HG03060 (cell line): ENCODE measurements at regions not wholly inside any gene's neighbourhood (a gene's known extent, or its start where the extent isn't known, plus 50 kb on each side); places are given as distances from the start of the nearest gene placed in this dataset.
"Not testable (repeated sequence)": the region's sequence is repeated elsewhere in the genome, so short reads cannot be mapped to it uniquely, and the experiment has no call there.

Experiments used
- ATAC-seq: cut with Tn5 transposase; IDR thresholded peaks from one replicate; pipeline ENCODE4 v1.9.1; 2021; ENCODE audit warnings: low read depth, moderate number of reproducible peaks; ENCODE audit not compliant: unreplicated experiment

DNA sequence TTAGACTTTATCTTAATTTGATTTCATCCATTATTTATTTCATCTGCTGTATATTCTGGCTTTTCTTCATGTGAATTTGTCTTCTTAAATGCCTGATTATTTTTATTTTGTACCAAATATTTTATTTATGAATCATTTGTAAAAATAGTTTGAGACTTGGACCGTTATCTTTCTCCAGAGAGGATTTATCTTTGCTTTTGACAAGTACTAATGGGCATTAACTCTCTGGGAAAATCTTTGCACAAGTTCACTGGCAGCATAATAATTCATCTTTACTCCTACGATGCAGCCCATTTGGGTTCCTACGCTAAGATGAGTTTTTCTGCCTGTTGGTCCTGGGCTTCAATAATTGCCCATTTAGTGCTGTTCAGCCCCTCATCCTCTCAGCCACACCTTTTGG lies 131.0 kb upstream of the RORB start:
- ATAC-seq, result no peak

DNA sequence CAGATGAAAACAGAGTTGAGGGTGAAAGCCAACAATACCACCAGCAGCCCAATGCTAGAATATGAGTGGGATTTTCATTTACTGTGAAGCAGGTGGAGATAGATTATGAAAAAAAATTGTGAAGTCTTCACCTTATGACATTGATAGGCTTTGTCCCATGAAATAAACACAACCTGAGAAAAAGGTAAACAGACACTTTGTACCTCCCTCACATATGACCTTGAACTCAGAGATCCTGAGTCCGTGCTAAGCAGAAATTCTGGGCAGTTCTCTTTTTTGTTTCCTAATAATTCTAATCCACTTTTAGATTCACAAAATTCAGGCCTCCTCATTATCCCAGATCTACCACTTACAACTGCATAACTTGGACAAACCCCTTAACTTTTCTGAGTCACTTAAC lies 127.3 kb upstream of the RORB start:
- no peak for ATAC-seq

DNA sequence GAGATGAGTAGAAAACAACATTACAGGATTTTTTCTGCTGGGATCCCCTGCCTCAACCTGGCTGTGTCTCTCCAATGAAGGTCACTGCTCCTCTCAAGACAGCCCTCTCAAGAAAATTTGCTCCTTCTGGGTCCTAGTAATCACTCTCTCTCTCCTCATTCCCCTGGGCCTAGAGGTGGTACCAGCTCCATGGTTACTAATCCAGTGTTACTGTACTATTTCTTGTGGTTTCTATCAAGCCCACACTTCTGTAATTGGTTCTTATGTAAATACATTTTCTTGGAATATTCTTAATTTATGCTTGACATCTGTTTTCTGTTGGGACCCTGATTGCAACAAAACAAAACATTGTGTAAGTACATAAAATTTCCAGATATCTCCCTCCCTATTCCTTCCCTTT lies 123.8 kb upstream of the RORB start:
- no peak for ATAC-seq

DNA sequence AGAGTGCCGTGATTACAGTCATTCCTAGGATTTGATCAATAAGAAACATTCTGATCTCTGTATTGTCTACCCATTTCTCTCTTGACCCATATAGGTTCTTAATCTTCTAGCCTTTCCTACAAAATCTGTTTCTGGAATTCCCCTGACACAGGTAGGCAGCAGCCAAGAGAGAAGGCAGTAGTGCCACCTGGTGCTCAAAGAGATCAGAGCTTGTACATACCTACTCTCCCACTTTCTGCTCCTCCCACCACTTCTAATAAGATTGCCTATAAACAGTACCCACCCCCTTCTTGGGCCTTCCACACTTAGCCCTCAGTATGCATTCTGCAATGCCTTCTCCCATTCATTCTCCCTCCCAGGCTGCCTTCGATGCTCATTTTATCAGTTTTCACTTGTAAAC lies 117.4 kb upstream of the RORB start:
- ATAC-seq, result no peak

DNA sequence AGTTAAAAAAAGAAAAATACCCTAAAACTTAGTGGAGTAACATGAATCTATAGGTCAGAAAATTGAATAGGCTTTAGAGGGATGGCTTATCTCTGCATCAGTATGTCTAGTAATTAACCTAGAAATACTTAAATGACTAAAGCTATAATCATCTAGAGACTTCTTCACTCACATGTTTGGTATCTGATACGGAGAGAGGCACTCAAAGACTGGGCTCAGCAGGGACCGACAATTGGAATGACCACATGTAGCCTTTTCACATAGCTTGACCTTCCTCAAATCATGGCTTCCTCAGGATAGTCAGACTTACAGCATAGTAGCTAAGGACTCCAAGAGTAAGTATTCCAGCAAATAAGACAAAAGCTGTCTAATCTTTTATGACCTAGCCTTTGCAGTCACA lies 105.3 kb upstream of the RORB start:
- no peak for ATAC-seq

DNA sequence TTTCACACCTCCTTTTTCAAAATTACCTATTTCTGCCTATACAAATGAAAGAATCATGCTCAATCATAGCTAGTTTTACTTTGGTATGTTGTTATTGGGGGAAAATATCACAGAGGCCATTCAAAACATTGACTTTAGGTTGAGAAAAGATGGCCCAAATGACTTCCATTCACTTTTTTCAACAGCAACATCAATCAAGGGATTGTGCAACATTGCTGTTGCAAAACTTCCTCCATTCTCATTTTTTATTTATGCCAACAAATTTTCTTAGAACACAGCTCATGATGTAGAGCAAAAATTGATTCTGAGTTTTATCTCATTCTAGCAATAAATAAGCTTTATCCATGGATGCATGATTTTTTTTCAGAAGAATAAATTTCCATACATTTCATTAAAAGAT lies 93.6 kb upstream of the RORB start:
- ATAC-seq, result no peak

DNA sequence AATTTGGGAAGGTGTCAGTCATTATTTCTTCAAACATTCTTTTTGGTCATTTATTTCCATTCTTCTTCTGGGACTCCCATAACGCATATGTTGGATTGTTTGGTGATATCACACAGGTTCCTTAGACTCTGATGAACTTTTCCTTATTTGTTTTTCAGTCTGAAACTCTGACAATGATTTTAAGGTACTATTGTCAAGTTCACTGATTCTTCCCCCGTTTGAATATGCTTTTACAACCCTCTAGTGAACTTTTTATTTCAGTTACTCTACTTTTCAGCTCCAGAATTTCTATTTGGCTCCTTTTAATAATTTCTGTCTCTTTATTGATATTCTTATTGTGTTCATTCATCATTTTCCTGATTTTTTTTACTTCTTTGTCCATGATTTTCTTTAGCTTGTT lies 92.5 kb upstream of the RORB start:
- ATAC-seq, result no peak

DNA sequence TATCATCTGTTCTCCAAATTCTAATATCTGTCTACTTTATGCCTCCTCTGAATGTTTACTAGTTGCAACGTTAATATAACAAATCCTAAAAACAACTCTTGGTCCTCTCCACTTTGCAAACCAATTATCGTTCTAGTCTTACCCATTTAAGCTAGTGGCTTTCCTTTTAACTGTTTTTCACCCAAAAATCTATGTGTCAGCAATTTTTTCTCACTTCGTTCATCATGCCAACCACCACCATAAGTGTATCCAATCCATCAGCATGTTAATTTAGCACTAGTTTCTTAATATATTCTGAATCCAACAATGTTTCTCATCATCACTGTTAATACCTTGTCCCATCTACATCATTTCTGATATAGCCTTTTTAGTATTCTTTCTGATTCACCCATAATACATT lies 90.0 kb upstream of the RORB start:
- ATAC-seq, result no peak

DNA sequence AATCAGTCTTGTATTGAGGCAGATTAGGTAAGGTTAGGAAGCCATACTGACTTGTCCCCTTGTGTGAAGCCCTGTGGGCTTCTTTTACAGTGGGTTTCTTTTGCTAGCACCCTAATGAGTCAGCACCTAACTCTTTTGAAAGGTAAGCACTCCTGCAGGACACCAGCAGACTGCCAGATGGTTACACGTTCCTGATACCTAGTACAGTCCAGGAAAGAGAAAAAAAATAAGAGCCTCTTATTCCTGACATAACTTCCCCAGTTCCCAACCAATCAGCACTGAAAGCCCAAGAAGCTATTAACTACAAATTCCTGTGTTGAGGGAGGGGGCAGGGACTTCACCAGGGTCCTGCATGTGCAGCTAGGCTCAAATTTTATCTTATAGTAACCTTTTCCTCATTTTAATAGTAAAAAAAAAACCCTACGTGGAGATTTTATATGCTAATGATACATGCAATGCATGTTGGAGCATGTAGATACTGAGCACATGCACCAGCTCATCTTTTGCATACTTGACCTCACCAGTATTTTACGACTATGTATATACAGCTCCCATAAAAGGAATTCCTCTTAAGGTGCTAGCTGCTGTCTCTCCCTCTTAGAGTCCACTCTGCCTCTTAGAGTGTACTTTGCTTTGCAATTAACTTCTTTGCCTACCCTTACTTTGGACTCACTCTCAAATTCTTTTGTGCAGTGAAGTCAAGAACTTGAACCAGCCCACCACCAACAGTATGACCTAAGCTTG lies 84.7 kb upstream of the RORB start:
- ATAC-seq, result no peak

DNA sequence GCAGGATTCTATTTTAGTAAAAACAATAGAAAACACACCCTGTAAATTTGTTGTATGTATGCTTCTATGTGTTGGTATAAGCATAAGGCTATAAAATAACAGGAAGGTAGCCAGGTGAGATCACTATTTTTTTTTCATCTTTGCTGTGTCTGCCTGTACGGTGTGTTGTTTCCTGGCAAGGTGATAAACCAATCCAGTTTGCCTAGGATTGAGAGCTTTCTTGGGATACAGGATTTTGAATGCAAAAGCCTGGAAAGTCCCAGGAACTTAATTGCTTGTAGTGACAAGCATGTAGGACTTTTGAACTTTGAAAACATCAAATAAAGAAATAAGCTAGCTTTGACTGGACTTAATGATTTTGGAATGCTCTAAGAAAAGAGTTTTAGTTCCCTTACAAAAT lies 83.3 kb upstream of the RORB start:
- no peak for ATAC-seq

DNA sequence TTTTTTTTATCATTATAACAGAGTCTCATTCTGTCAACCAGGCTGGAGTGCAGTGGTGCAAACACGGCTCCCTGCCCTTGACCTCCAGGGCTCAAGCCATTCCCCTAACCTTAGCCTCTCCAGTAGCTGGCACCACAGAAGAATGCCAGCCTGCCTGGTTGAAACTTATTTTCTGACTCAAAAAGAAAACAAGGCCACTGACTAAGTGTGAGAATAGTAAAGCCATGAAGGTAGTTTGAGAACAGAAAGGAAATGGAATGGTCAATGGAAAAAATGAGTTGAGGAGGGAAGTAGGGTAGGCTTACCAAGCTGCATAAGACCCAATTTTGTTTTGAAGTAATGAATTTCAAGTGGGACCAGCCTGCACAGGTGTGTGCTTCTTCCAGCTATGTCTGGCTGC lies 82.8 kb upstream of the RORB start:
- ATAC-seq, result no peak

DNA sequence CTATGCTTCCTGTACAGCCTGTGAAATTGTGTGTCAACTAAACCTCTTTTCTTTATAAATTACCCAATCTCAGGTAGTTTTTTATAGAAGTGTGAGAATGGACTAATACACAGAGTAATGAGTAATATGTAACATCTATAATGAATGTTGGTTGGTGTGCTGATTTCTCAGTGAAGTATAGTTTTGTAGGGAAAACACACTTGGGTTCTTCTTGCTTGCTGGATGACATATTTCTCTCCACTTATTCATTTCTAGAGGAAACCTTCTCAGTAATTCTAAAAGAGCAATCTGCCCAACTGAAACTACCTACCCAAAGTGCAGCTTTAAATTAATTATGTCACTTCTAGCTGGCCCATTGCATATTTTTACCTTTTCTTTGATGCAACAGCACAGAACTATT lies 81.1 kb upstream of the RORB start:
- ATAC-seq, result no peak

DNA sequence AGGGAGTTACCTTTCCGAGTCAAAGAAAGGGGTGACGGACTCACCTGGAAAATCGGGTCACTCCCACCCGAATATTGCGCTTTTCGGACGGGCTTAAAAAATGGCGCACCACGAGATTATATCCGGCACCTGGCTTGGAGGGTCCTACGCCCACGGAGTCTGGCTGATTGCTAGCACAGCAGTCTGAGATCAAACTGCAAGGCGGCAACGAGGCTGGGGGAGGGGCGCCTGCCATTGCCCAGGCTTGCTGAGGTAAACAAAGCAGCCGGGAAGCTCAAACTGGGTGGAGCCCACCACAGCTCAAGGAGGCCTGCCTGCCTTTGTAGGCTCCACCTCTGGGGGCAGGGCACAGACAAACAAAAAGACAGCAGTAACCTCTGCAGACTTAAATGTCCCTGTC lies 72.6 kb upstream of the RORB start:
- not testable (repeated sequence) for ATAC-seq

DNA sequence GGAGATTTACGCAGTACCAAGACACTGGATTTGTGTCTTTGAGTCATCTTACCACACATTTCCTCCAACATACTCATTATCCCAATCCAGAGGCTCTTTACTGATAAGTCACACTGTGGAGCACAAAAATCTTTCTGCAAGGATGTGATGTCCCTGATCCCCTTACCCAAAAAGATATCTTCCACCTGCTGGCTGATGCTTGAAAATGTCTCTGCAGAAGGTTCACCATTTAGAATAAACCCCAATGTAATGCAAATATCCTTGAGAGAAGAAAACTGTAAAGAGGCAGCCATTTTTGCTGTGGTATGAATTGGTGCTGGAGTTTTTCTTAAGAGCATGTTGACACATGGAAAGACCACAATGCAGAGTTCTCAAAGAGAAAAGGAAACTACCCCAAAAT lies 65.7 kb upstream of the RORB start:
- no peak for ATAC-seq

DNA sequence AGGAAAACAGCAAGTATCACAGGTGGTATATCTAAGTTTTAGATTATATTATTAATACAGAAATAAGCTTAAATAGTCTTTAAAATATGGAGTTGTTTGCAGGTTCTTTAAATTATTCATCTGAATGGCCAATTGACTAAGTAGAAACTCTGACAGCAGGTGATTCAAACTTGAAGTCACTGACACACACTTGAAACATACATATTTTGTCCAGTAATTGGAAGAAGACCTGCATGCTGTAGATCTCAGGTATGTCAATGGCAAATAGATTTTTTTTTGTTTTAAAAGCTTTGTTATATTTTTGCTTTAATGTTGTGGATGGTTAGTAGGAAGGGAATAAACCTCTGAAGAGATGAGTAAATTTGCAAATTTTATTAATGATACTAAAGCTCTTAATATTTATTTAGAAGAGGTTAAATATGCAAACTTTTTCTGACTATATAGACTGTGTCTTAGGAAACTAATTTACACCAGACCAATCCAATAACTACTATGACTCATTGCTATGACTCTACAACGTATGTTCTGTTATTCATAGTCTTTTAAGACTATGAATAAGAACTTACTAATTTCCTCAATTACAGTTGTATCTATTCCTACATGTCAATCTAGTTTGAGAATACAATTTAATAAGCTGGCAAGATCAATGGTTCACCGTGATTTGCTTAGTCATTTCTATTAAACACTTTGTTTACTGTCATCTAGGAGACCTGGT lies 53.9 kb upstream of the RORB start:
- no peak for ATAC-seq

DNA sequence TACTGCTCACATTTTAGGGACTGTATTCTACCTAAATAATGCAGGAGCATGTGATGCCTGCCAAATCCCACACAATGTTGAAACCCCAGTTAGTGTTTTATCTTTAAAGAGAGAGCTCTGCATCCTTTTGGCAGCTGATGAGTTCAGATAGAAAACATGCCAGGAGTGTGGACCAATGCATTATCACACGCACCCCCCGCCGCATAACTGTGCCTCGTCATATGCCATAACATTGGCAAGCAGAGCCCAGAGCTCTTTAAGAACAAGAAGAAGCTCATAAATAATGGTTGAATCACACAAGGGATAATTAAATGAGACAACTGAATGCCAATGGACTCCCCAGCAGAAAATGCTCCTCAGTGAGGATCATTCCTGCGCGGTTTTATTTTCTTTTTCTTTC lies 52.8 kb upstream of the RORB start:
- no peak for ATAC-seq
